ENCODE measurements at regions not wholly inside any gene's neighbourhood (a gene's known extent, or its start where the extent isn't known, plus 50 kb on each side); places are given as distances from the start of the nearest gene placed in this dataset.
"Not testable (repeated sequence)": the region's sequence is repeated elsewhere in the genome, so short reads cannot be mapped to it uniquely, and the experiment has no call there.

DNA sequence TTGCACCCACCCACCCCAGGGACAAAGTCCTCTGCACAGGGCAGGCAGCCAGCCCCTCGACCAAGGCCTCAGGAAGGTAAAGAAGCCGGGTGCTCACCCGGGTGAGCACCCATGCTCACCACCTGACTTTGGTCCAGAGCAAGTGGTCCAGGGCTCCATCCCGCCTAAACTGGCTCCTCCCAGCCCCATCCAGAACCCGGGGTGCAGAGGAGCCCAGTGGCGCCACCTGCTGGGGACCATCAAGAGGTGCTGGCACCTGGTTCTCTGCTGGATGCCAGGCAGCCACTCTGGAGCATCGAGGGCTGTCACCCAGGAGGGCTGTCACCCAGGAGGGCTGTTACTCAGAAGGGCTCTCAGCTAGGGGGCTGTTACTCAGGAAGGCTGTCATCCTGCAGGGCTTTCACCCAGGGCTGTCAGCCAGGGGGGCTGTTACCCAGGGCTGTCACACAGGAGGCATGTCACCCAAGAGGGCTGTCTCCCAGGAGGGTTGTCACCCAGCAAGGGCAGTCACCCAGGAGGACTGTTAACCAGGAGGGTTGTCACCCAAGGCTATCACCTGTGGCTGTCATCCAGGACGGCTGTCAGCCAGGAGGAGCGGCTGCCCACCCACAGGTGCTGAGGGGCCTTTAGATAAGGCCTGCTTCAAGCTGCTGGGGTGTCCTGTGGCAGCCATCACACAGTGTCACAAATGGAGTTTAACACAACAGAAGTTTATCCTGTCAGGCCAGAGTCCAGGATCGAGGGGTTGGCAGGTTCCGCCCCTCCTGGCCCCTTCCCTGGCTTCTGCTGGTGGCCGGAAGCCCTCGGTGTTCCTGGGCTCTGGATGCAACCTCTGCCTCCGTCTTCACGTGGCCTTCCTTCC, 98.5 kb downstream of the TNFRSF13B start:
- no peak overlapping the region for H3K4me2 ChIP-seq (ENCODE audit: insufficient read depth, low read length)
- H4K20me1 ChIP-seq (ENCODE audit: insufficient read depth, low read length) = no peaks in the 10 kb centered on the region; the same call in 1 of the 2 replicates
- no peaks in the 10 kb centered on the region for H3K79me2 ChIP-seq (ENCODE audit: insufficient read depth, low read length)
- ATAC-seq (ENCODE audit: insufficient read depth, low read depth) = peak; percentile 81
- no peak overlapping the region for H3K9ac ChIP-seq (ENCODE audit: low read depth, low read length)
- H3K9me3 ChIP-seq (ENCODE audit: insufficient read depth, low read length, severe bottlenecking) = no peaks in the 10 kb centered on the region
- no peak overlapping the region for H3K4me3 ChIP-seq (ENCODE audit: low read depth in 1 of 2, low read length in 2 of 2)
- H3K36me3 ChIP-seq (ENCODE audit: insufficient read depth, low read length) = no peaks in the 10 kb centered on the region
- no peaks in the 10 kb centered on the region for H3K27me3 ChIP-seq (ENCODE audit: insufficient read depth, low read length, poor library complexity)
- no peak overlapping the region for H3K27ac ChIP-seq (ENCODE audit: low read length)
- H2AFZ ChIP-seq (ENCODE audit: low read depth, low read length) = no peak overlapping the region
- TF ChIP-seq, protein P1, sequence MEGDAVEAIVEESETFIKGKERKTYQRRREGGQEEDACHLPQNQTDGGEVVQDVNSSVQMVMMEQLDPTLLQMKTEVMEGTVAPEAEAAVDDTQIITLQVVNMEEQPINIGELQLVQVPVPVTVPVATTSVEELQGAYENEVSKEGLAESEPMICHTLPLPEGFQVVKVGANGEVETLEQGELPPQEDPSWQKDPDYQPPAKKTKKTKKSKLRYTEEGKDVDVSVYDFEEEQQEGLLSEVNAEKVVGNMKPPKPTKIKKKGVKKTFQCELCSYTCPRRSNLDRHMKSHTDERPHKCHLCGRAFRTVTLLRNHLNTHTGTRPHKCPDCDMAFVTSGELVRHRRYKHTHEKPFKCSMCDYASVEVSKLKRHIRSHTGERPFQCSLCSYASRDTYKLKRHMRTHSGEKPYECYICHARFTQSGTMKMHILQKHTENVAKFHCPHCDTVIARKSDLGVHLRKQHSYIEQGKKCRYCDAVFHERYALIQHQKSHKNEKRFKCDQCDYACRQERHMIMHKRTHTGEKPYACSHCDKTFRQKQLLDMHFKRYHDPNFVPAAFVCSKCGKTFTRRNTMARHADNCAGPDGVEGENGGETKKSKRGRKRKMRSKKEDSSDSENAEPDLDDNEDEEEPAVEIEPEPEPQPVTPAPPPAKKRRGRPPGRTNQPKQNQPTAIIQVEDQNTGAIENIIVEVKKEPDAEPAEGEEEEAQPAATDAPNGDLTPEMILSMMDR (IDR thresholded peaks at IDR 0.05; ENCODE audit: borderline replicate concordance, extremely low read depth, low read length, poor library complexity, severe bottlenecking) = peak; percentile 79
- no peak for TF ChIP-seq EZH2 (IDR thresholded peaks at IDR 0.05; ENCODE audit: borderline replicate concordance, low read depth, low read length, severe bottlenecking)
- peak; percentile 51 for DNase-seq
- no peaks in the 10 kb centered on the region for H3K4me1 ChIP-seq (ENCODE audit: insufficient read depth, low read length)

DNA sequence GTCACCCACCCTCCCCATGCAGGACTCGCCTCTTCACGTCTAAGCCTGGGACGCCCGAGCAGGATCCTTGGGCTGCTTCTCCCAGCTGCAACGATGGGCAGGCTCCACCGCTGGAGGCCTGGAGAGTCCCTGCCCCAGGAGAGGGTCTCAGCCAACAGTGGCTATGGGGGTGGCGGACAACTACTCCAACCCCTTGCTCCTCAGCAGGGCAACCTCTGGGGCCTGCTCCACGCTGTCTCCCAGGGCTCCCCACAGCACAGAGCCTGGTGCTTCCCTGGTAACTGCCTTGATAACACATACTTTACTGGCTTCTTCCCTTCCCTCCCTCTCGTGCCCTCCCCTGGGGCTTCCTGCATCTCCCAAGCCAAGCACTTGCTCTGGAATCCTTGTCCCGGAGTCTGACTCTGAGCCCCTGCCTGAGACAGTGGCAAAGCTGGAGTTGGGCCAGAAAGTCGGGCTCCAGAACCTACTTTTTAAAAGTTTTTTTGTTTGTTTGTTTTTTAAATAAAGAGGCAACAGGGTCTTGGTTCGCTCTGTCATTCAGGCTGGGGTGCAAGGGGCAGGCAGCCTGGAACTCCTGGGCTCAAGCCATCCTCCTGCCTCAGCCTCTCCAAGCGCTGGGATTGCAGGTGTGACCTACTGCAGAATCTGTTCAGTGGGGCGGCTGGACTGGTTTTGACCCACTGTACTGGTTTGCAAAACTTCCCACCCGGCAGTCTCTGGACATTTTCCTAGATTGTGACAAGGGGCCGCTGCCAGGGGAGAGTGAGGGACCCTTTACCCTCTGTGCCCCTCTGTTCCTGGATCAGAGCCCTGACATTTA, 99.4 kb downstream of the TNFRSF13B start:
- DNase-seq = no peak
- H3K9ac ChIP-seq (ENCODE audit: low read depth, low read length) = no peak overlapping the region
- H3K27ac ChIP-seq (ENCODE audit: low read length) = no peak overlapping the region
- no peak overlapping the region for H2AFZ ChIP-seq (ENCODE audit: low read depth, low read length)
- H3K4me3 ChIP-seq (ENCODE audit: low read depth in 1 of 2, low read length in 2 of 2) = no peak overlapping the region
- ATAC-seq (ENCODE audit: insufficient read depth, low read depth) = no peak
- H3K4me2 ChIP-seq (ENCODE audit: insufficient read depth, low read length) = no peak overlapping the region
- no peaks in the 10 kb centered on the region; the same call in 1 of the 2 replicates for H4K20me1 ChIP-seq (ENCODE audit: insufficient read depth, low read length)
- TF ChIP-seq, protein P1 (IDR thresholded peaks at IDR 0.05; ENCODE audit: borderline replicate concordance, extremely low read depth, low read length, poor library complexity, severe bottlenecking) = no peak
- TF ChIP-seq EZH2 (IDR thresholded peaks at IDR 0.05; ENCODE audit: borderline replicate concordance, low read depth, low read length, severe bottlenecking) = no peak
- no peaks in the 10 kb centered on the region for H3K9me3 ChIP-seq (ENCODE audit: insufficient read depth, low read length, severe bottlenecking)
- no peaks in the 10 kb centered on the region for H3K27me3 ChIP-seq (ENCODE audit: insufficient read depth, low read length, poor library complexity)
- no peaks in the 10 kb centered on the region for H3K4me1 ChIP-seq (ENCODE audit: insufficient read depth, low read length)
- H3K36me3 ChIP-seq (ENCODE audit: insufficient read depth, low read length) = no peaks in the 10 kb centered on the region
- no peaks in the 10 kb centered on the region for H3K79me2 ChIP-seq (ENCODE audit: insufficient read depth, low read length)

DNA sequence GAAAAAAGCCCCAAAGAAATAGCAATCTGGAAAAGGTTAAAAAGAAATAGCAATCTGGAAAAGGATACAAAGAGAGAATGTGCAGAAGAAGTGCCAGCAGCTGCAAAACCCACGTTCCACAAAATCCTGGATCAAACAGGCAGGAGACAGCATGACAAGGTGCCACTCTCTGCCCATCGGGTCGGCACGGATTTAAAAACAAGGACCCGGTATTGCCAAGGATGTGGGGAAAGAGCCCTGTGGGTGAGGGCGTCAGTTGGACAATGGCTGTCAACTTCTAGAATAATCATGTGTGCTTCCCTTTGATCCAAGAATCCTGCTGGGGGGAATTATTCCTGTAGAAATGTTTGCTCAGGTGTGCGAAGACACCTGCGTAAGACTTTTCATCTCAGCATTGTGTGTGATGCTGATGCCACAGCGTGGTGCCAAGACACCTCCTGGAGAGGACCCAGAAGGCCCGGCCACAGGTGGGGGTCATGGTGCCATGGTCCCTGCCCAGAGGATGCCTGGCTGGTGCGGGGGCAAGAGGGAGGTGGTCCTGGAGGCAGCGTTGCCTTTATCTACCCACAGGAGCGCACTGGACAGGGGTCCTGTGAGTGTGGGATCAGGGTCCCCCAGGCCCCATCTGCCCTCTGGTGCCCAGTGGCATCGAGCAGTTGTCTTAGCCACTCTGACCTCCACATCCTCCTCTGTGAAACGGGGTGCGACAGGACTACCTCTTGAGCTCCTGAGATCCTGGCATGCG, 100.3 kb downstream of the TNFRSF13B start:
- not testable (repeated sequence) for DNase-seq; H3K79me2 ChIP-seq (ENCODE audit: insufficient read depth, low read length); H3K4me1 ChIP-seq (ENCODE audit: insufficient read depth, low read length); H3K9me3 ChIP-seq (ENCODE audit: insufficient read depth, low read length, severe bottlenecking); H3K36me3 ChIP-seq (ENCODE audit: insufficient read depth, low read length); H3K9ac ChIP-seq (ENCODE audit: low read depth, low read length); ATAC-seq (ENCODE audit: insufficient read depth, low read depth); H3K27ac ChIP-seq (ENCODE audit: low read length); H4K20me1 ChIP-seq (ENCODE audit: insufficient read depth, low read length); H3K4me2 ChIP-seq (ENCODE audit: insufficient read depth, low read length); H3K27me3 ChIP-seq (ENCODE audit: insufficient read depth, low read length, poor library complexity); H2AFZ ChIP-seq (ENCODE audit: low read depth, low read length); H3K4me3 ChIP-seq (ENCODE audit: low read depth in 1 of 2, low read length in 2 of 2)
